ENCODE measurements at regions not wholly inside any gene's neighbourhood (a gene's known extent, or its start where the extent isn't known, plus 50 kb on each side); places are given as distances from the start of the nearest gene placed in this dataset.

GRCh38 chrX:36573720-36574119, 434.4 kb upstream of the FAM47C start:
- DNase-seq (ENCODE audit: extremely low read depth, low read depth) = no peak
- TF ChIP-seq, protein P1, sequence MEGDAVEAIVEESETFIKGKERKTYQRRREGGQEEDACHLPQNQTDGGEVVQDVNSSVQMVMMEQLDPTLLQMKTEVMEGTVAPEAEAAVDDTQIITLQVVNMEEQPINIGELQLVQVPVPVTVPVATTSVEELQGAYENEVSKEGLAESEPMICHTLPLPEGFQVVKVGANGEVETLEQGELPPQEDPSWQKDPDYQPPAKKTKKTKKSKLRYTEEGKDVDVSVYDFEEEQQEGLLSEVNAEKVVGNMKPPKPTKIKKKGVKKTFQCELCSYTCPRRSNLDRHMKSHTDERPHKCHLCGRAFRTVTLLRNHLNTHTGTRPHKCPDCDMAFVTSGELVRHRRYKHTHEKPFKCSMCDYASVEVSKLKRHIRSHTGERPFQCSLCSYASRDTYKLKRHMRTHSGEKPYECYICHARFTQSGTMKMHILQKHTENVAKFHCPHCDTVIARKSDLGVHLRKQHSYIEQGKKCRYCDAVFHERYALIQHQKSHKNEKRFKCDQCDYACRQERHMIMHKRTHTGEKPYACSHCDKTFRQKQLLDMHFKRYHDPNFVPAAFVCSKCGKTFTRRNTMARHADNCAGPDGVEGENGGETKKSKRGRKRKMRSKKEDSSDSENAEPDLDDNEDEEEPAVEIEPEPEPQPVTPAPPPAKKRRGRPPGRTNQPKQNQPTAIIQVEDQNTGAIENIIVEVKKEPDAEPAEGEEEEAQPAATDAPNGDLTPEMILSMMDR (IDR thresholded peaks at IDR 0.05; ENCODE audit: low read depth, low read length) = no peak

DNA sequence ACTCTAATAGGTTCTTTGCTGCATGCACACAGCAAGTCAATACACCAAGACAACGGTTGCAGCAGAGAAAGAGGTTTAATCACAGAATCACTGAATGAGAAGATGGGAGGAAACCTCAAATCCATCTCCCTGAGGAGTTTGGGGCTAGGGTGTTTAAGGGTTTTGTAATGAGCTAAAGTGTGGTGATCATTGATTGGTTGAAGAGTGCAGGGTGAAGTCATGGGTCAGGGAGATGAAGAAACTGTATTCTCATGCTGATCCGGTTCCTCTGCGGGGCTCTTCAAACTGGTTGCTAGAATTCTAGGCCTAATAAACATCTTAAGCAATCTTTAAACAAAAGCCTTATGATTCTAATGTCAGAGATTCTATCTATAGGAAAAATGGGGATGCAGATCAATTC, 432.5 kb upstream of the FAM47C start:
- TF ChIP-seq, protein P1 (IDR thresholded peaks at IDR 0.05; ENCODE audit: low read depth, low read length) = no peak
- no peak for DNase-seq (ENCODE audit: extremely low read depth, low read depth)

GRCh38 chrX:36577006-36577405, 431.2 kb upstream of the FAM47C start:
- TF ChIP-seq, protein P1 (IDR thresholded peaks at IDR 0.05; ENCODE audit: low read depth, low read length) = no peak
- no peak for DNase-seq (ENCODE audit: extremely low read depth, low read depth)

DNA sequence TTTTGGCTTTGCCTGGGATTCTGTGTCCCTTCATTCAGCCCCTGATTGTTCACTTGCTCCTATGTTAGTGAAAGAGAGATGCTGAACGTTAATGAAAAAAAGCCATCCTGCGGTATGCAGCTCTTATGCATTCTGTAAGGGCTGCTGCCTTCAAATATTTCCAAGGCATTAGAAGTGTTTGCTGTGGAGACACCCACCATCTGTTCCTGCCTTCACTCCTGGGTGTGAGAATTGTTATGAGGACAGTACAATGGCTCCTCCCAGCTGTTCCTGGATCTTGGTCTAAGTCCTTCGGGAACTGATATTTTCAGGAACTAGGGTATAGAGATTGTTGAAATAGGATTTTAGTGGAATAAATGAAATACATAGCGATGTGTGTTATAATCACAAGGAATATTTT, 427.1 kb upstream of the FAM47C start:
- TF ChIP-seq, protein P1 (IDR thresholded peaks at IDR 0.05; ENCODE audit: low read depth, low read length) = no peak
- no peak for DNase-seq (ENCODE audit: extremely low read depth, low read depth)

DNA sequence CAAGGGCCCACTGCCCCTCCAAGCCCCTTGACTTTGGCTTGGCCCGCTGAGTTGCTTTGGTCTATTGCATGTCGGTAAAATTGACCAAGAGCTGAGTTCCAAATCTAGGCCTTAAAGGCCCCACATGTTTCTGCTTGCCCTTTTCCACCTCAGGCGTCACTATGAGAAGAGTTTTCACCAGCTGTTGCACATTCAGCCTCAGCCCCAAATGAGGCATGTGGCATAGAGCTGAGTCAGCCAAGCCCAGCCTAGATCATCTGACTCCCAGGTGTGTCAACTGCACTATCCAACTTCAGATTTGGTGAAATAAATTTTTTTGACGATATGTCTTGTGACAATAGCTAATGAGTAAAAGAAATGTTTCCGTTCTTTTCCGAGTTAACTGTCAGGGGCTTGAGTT, 424.5 kb upstream of the FAM47C start:
- TF ChIP-seq, protein P1 (IDR thresholded peaks at IDR 0.05; ENCODE audit: low read depth, low read length) = no peak
- DNase-seq (ENCODE audit: extremely low read depth, low read depth) = no peak

- no peak for DNase-seq (ENCODE audit: extremely low read depth, low read depth)
- TF ChIP-seq, protein P1 (IDR thresholded peaks at IDR 0.05; ENCODE audit: low read depth, low read length) = no peak
Measured at GRCh38 chrX:36609616-36610585, 398.3 kb upstream of the FAM47C start.

GRCh38 chrX:36626898-36627297, 381.3 kb upstream of the FAM47C start:
- TF ChIP-seq, protein P1 (IDR thresholded peaks at IDR 0.05; ENCODE audit: low read depth, low read length) = no peak
- no peak for DNase-seq (ENCODE audit: extremely low read depth, low read depth)

Measured in AG09319 (cell line).